Stimulated activated CD8-positive, alpha-beta memory T cell treated with anti-CD3 and anti-CD28 coated beads, Interleukin-4, amount 100 ng/mL, for 24 hours (primary cell): ENCODE measurements at regions not wholly inside any gene's neighbourhood (a gene's known extent, or its start where the extent isn't known, plus 50 kb on each side); places are given as distances from the start of the nearest gene placed in this dataset.

Experiments
- DNase-seq: peaks from one replicate; pipeline ENCODE4 v3.0.0-alpha.2; 2020; ENCODE audit warnings: low read depth

- DNase-seq, result no peak
Observed at GRCh38 chr3:43207628-43208085, 78.7 kb upstream of the SNRK start.

GRCh38 chr3:43206632-43207031 lies 79.7 kb upstream of the SNRK start:
- no peak for DNase-seq

GRCh38 chr3:43206105-43206504 lies 80.2 kb upstream of the SNRK start:
- DNase-seq, result no peak

GRCh38 chr3:43203022-43203421 lies 83.3 kb upstream of the SNRK start:
- DNase-seq, result no peak

GRCh38 chr3:43201581-43201980 lies 84.8 kb upstream of the SNRK start:
- no peak for DNase-seq

GRCh38 chr3:43199645-43200306 lies 86.6 kb upstream of the SNRK start:
- no peak for DNase-seq

GRCh38 chr3:43198791-43199644 lies 87.3 kb upstream of the SNRK start:
- DNase-seq, result no peak

GRCh38 chr3:43198301-43198700 lies 88.0 kb upstream of the SNRK start:
- DNase-seq, result no peak

- DNase-seq, result no peak
Observed at GRCh38 chr3:43197181-43197580, 89.2 kb upstream of the SNRK start.

- DNase-seq, result no peak
Observed at GRCh38 chr3:43196721-43197120, 89.6 kb upstream of the SNRK start.

GRCh38 chr3:43195115-43195498 lies 89.2 kb upstream of the POMGNT2 start:
- no peak for DNase-seq

- DNase-seq, result no peak
Observed at GRCh38 chr3:43194490-43195114, 88.7 kb upstream of the POMGNT2 start.

GRCh38 chr3:43194069-43194468 lies 88.2 kb upstream of the POMGNT2 start:
- no peak for DNase-seq

- DNase-seq, result no peak
Observed at GRCh38 chr3:43192028-43192427, 86.1 kb upstream of the POMGNT2 start.

- DNase-seq, result no peak
Observed at GRCh38 chr3:43191116-43191515, 85.2 kb upstream of the POMGNT2 start.

- no peak for DNase-seq
Observed at GRCh38 chr3:43190670-43191069, 84.8 kb upstream of the POMGNT2 start.

GRCh38 chr3:43187836-43188479 lies 82.1 kb upstream of the POMGNT2 start:
- DNase-seq, result no peak

GRCh38 chr3:43185983-43186314 lies 80.1 kb upstream of the POMGNT2 start:
- DNase-seq, result no peak

GRCh38 chr3:43185274-43185982 lies 79.5 kb upstream of the POMGNT2 start:
- DNase-seq, result no peak

- no peak for DNase-seq
Observed at GRCh38 chr3:43183456-43183855, 77.6 kb upstream of the POMGNT2 start.

GRCh38 chr3:43181202-43181821 lies 75.4 kb upstream of the POMGNT2 start:
- peak; percentile 25 for DNase-seq

GRCh38 chr3:43180694-43181093 lies 74.8 kb upstream of the POMGNT2 start:
- no peak for DNase-seq
